HG03066 (cell line): ENCODE measurements at regions not wholly inside any gene's neighbourhood (a gene's known extent, or its start where the extent isn't known, plus 50 kb on each side); places are given as distances from the start of the nearest gene placed in this dataset.

ENCODE experiments used
- ATAC-seq: cut with Tn5 transposase; IDR thresholded peaks from one replicate; pipeline ENCODE4 v1.9.1; 2021; ENCODE audit warnings: low read depth; ENCODE audit not compliant: unreplicated experiment

GRCh38 chr5:110341836-110342235, 384.6 kb downstream of the TMEM232 start:
- no peak for ATAC-seq

GRCh38 chr5:110342683-110343082, 383.8 kb downstream of the TMEM232 start:
- ATAC-seq = no peak

- no peak for ATAC-seq
Measured at GRCh38 chr5:110343616-110344015, 382.9 kb downstream of the TMEM232 start.

- ATAC-seq = no peak
Measured at GRCh38 chr5:110345623-110346022, 380.8 kb downstream of the TMEM232 start.

- ATAC-seq = no peak
Measured at GRCh38 chr5:110346893-110347358, 379.5 kb downstream of the TMEM232 start.

- no peak for ATAC-seq
Measured at GRCh38 chr5:110347781-110348180, 378.7 kb downstream of the TMEM232 start.

GRCh38 chr5:110351430-110351829, 375.0 kb downstream of the TMEM232 start:
- ATAC-seq = no peak

GRCh38 chr5:110354311-110354710, 372.2 kb downstream of the TMEM232 start:
- ATAC-seq = no peak

GRCh38 chr5:110354915-110355644, 371.4 kb downstream of the TMEM232 start:
- no peak for ATAC-seq

- no peak for ATAC-seq
Measured at GRCh38 chr5:110356677-110357076, 369.8 kb downstream of the TMEM232 start.

GRCh38 chr5:110359221-110359620, 367.2 kb downstream of the TMEM232 start:
- no peak for ATAC-seq

GRCh38 chr5:110361471-110361870, 365.0 kb downstream of the TMEM232 start:
- ATAC-seq = no peak

- ATAC-seq = no peak
Measured at GRCh38 chr5:110362261-110362660, 364.2 kb downstream of the TMEM232 start.

GRCh38 chr5:110366716-110367115, 359.8 kb downstream of the TMEM232 start:
- no peak for ATAC-seq
